Astrocyte (in vitro differentiated cells and primary cell): ENCODE measurements at regions not wholly inside any gene's neighbourhood (a gene's known extent, or its start where the extent isn't known, plus 50 kb on each side); places are given as distances from the start of the nearest gene placed in this dataset.

ENCODE experiments used
- DNase-seq: peaks from one replicate; pipeline ENCODE4 v3.0.0-alpha.2; 2010; ENCODE audit warnings: low read depth
- FAIRE-seq: peaks from 2 replicates; lab custom pipeline; 2011; peaks lifted over from hg19 to GRCh38; lab: Jason Lieb, UNC
- H2AFZ ChIP-seq: 2 replicates; pipeline ENCODE4 v1.6.0; 2012; ENCODE audit warnings: low read depth, low read length, inconsistent platforms
- H3K27ac ChIP-seq: 2 replicates; pipeline ENCODE4 v1.5.1; 2011; ENCODE audit warnings: low read depth, low read length, inconsistent platforms
- H3K27me3 ChIP-seq: 2 replicates; pipeline ENCODE4 v1.6.0; 2011; ENCODE audit warnings: low read length, inconsistent platforms; ENCODE audit not compliant: insufficient read depth
- H3K36me3 ChIP-seq: 2 replicates; pipeline ENCODE4 v1.5.1; 2011; ENCODE audit warnings: low read length, inconsistent platforms; ENCODE audit not compliant: insufficient read depth
- H3K4me1 ChIP-seq: 2 replicates; pipeline ENCODE4 v1.5.1; 2011; ENCODE audit warnings: low read length, inconsistent platforms; ENCODE audit not compliant: insufficient read depth
- H3K4me2 ChIP-seq: 2 replicates; pipeline ENCODE4 v1.6.0; 2012; ENCODE audit warnings: low read length, inconsistent platforms
- H3K4me3 ChIP-seq: 2 replicates; pipeline ENCODE4 v1.5.1; 2011; ENCODE audit warnings: low read depth, mild to moderate bottlenecking, low read length, inconsistent platforms; ENCODE audit not compliant: insufficient read depth
- H3K79me2 ChIP-seq: 2 replicates; pipeline ENCODE4 v1.6.0; 2012; ENCODE audit warnings: mild to moderate bottlenecking, low read length, inconsistent platforms; ENCODE audit not compliant: insufficient read depth
- H3K9ac ChIP-seq: 2 replicates; pipeline ENCODE4 v1.6.0; 2012; ENCODE audit warnings: mild to moderate bottlenecking, low read length, inconsistent platforms
- H3K9me3 ChIP-seq: 2 replicates; pipeline ENCODE4 v1.5.1; 2012; ENCODE audit warnings: low read depth, mild to moderate bottlenecking, low read length, inconsistent platforms; ENCODE audit not compliant: insufficient read depth
- H4K20me1 ChIP-seq: 2 replicates; pipeline ENCODE4 v1.6.0; 2012; ENCODE audit warnings: low read length, inconsistent platforms; ENCODE audit not compliant: insufficient read depth
- H3K27ac Mint-ChIP-seq: one replicate; pipeline ENCODE4 v1.8.0; 2021; ENCODE audit warnings: mild to moderate bottlenecking, mixed read lengths; ENCODE audit not compliant: unreplicated experiment
- H3K27me3 Mint-ChIP-seq: one replicate; pipeline ENCODE4 v1.8.0; 2021; ENCODE audit warnings: low read depth, mixed read lengths; ENCODE audit not compliant: unreplicated experiment
- H3K36me3 Mint-ChIP-seq: one replicate; pipeline ENCODE4 v1.8.0; 2021; ENCODE audit warnings: low read depth, mixed read lengths; ENCODE audit not compliant: unreplicated experiment
- H3K4me1 Mint-ChIP-seq: one replicate; pipeline ENCODE4 v1.8.0; 2021; ENCODE audit warnings: low read depth, mixed read lengths; ENCODE audit not compliant: unreplicated experiment
- H3K4me3 Mint-ChIP-seq: one replicate; pipeline ENCODE4 v1.8.0; 2021; ENCODE audit warnings: mild to moderate bottlenecking, moderate library complexity, mixed read lengths; ENCODE audit not compliant: unreplicated experiment
- H3K9me3 Mint-ChIP-seq: one replicate; pipeline ENCODE4 v1.8.0; 2021; ENCODE audit warnings: mild to moderate bottlenecking, mixed read lengths; ENCODE audit not compliant: unreplicated experiment
- CTCF ChIP-seq: IDR thresholded peaks from 2 replicates; pipeline ENCODE4 v1.5.1; 2011; ENCODE audit warnings: low read depth, mild to moderate bottlenecking, inconsistent platforms, low read length, moderate library complexity; ENCODE audit not compliant: insufficient read depth
- EZH2 ChIP-seq: IDR thresholded peaks from 2 replicates; pipeline ENCODE4 v1.6.1; 2012; ENCODE audit warnings: mild to moderate bottlenecking, low read length, inconsistent platforms; ENCODE audit not compliant: insufficient read depth

GRCh38 chr5:125829349-125829748 is 593.9 kb upstream of the GRAMD2B start:
- FAIRE-seq (no peak), DNase-seq (no peak)
- Mint-ChIP-seq H3K36me3 (peaks cover 4% of the 10 kb centered on the region), H3K27ac (no peak overlapping the region), H3K27me3 (no peaks in the 10 kb centered on the region), H3K4me3 (no peak overlapping the region), H3K4me1 (no peaks in the 10 kb centered on the region), H3K9me3 (peaks cover 5% of the 10 kb centered on the region)
- Histone ChIP-seq H2AFZ (no peak overlapping the region), H3K79me2 (no peaks in the 10 kb centered on the region), H3K36me3 (no peaks in the 10 kb centered on the region), H3K27me3 (no peaks in the 10 kb centered on the region), H3K9ac (no peak overlapping the region), H3K27ac (no peak overlapping the region), H3K9me3 (no peaks in the 10 kb centered on the region), H4K20me1 (no peaks in the 10 kb centered on the region), H3K4me1 (no peaks in the 10 kb centered on the region), H3K4me2 (no peak overlapping the region), H3K4me3 (no peak overlapping the region)
- TF ChIP-seq CTCF (no peak), EZH2 (no peak)

- H3K36me3 Mint-ChIP-seq, result peaks cover 4% of the 10 kb centered on the region
- no peak for FAIRE-seq
Observed at GRCh38 chr5:125833398-125833797, 589.8 kb upstream of the GRAMD2B start.

More at GRCh38 chr5:125833398-125833797, 589.8 kb upstream of the GRAMD2B start:
- H3K79me2 ChIP-seq, result no peaks in the 10 kb centered on the region
- H3K4me2 ChIP-seq, result no peak overlapping the region
- no peaks in the 10 kb centered on the region for H3K4me1 ChIP-seq
- Mint-ChIP-seq H3K4me3 (no peak overlapping the region), H3K27me3 (no peaks in the 10 kb centered on the region), H3K9me3 (no peaks in the 10 kb centered on the region), H3K4me1 (peaks cover 5% of the 10 kb centered on the region), H3K27ac (no peak overlapping the region)
- no peak overlapping the region for H3K27ac ChIP-seq
- no peak overlapping the region for H3K9ac ChIP-seq
- no peak overlapping the region for H3K4me3 ChIP-seq
- no peak overlapping the region for H2AFZ ChIP-seq
- no peaks in the 10 kb centered on the region for H3K36me3 ChIP-seq
- no peaks in the 10 kb centered on the region for H3K9me3 ChIP-seq
- H3K27me3 ChIP-seq, result no peaks in the 10 kb centered on the region
- DNase-seq, result no peak
- TF ChIP-seq CTCF (no peak), EZH2 (no peak)
- H4K20me1 ChIP-seq, result no peaks in the 10 kb centered on the region
